Superior temporal gyrus (tissue), 1 donor: ENCODE measurements at regions not wholly inside any gene's neighbourhood (a gene's known extent, or its start where the extent isn't known, plus 50 kb on each side); places are given as distances from the start of the nearest gene placed in this dataset.

ENCODE experiments used
- DNase-seq: peaks from one replicate; pipeline ENCODE4 v3.0.0-alpha.2; 2016; ENCODE audit errors: extremely low spot score

DNA sequence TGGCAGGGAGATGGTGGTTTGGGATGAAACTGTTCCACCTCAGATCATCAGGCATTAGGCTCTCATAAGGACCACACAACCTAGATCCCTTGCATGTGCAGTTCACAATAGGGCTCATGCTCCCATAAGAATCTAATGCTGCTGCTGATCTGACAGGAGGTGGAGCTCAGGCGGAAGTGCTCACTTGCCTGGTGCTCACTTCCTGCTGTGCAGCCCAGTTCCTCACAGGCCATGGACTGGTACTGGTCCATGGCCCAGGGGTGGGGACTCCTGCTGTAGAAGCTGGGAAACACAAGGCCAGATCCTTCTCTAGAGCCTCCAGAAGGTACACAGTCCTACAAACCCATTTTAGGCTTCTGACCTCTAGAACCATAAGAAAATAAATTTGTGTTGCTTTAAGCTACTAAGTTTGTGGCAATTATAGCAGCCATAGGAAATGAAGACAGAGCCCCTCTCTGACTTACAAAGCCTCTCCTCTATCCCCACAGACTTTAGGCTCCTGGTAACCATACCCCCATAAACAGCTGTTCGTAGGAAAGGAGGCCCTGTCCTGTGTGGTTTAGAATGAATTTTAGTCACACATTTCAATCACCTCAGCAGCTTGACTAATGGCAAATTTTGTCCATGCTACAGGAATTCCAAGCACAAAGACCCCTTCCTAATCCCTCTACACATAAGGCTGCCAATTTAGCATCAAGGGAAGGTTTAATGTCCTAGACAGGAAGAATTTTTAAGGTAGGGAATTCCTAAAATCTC is 206.1 kb upstream of the PHYHIPL start:
- DNase-seq, result no peak

DNA sequence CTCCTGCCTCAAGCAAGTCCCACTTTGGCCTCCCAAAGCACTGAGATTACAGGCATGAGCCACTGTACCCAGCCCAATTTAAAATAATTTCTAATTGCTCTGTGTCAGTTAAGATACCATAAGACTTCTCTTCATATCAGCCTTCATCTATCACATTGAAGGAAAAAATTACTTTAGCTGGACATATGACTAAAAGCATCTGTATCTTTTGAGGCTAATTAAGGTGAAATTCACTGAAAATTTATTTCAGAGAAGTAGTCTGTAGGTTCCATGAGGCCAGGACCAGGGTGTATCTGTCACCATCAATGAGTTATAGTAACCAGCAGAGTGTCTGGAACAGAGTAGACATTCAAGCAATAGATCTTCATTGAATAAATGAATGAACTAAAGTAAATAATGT is 205.2 kb upstream of the PHYHIPL start:
- no peak for DNase-seq

DNA sequence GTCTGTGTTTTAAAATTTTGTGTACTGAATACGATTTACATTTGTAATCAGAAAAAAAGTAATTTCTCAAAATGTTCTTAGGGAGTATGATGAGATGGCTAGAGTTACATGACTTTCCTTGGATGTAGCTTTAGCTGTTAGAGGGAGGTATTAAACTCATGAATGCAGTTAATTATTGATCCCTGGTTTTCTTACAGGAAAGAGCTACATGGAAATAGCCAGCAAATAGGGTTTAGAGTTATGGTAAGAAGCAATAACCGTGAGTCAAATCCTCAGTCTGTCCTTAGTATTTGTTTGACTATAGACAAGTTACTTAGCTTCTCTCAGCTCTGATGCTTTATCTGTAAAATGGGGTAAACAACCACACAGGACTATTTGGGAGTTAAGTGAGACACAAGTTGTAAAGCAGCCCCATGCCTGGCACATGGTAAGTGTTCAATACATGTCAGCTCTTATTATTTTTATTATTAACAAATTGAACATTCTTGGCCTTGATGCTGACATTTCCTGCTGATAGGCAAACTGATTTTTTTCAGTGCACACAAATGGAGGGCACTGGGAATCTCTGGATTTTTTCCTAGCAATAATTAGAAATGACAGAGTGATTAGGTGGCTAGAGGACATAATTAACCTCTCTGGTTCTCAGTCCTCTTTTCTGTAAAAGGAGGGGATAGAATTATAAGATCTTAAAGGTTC is 204.5 kb upstream of the PHYHIPL start:
- DNase-seq, result no peak

DNA sequence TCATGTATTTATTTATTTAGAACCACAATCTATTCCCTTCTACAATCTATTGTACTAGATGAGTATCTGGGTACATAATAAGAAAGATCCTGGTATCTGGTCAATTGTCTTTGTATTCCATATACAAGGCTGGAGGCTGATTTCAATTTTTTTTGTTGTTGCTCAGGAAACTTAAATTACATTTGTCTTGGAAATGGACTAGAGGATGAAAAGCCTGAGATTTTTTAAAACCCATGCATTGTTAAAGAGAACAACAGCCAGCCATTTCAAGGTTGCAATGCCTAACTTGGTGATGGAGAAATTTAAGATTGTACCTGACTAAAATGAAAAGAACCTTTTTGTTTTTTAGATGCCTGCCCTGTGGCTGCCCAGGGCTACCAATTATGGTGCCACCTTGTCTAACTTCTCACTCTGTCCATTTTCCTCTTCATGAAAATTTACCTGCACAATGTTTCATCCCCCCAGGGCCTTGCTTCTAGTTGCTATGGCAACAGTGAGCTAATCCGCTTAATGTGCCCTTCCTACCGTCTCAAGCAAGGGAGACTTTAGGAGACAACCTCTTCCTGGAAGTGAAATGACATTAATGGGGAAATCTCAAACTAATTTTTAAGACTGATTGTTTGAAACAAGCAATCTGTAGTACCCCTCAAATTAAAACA is 203.7 kb upstream of the PHYHIPL start:
- peak; percentile 48 for DNase-seq

DNA sequence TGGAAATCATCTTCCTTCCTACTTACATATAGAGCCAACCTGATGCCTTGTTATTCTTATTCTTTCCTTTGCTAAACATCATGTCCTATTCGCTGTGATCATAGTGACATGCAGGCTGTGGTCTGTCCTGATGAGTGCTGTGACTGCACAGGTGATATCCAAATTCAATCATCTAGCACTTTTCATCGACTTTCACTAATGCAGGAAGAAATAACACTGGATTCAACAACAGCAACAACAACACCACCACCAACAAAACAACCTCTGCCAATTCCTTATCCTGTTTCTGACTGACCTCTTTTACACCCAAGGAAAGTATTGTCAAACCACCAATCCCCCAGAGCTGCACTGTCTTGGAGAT is 203.2 kb upstream of the PHYHIPL start:
- DNase-seq, result no peak

DNA sequence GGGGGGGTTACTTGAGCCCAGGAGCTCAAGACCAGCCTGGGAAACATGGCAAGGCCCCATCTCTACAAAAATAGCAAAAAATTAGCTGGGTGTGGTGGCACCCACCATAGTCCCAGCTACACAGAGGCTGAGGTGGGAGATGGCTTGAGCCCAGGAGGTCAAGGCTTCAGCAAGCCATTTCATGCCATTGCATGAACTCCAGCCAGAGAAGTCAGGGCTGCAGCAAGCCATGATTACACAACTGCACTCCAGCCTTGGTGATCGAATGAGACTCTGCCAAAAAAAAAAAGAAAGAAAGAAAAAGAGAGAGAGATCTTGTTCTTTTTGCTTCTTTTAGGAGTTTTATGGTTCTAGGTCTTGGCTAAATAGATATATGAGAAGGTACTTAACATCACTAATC is 200.2 kb upstream of the PHYHIPL start:
- no peak for DNase-seq

DNA sequence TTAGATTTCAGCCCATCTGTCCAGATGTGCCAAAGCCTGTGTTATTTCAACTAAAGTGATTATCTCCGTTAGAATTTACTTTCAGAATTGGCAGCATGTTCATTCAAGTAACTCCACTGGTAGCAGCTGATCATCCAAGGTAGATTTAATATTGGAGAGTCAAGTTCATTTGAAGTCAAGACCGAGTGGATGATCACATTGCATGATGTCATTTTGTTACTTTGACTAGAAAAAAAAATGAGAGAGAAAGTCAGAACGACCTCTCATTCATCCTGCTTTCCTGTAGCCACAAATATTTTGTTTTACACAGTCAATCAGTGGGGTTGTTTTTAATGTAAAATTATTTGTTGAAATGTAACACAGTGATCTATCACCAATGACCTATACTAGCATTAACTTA is 196.7 kb upstream of the PHYHIPL start:
- no peak for DNase-seq

DNA sequence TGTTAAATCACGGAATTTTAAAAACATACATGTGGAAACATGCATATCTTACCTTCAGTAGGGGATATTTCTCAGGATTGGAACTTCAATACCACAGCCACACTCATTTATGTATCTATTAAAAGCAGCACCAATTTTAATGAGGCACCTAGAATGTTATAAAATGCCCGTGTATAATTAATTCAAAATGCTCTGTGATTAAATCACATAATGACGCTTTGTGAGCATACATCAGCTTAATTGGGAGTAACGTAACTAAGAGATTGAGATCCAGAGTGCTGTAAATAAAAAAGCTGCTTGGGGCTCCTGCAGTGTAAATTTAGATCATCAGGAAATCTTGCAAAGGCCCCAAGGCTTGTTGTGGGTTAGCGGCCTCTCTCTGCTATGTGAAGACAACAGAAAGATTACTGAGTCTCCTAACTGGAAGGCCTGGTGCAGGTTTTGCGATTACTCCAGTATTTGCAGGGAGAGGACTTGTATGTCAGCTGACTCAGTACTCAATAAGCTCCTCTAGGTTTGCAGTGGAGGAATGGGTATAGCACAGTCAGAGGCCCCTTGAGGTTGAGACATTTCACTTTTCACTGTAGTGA is 195.5 kb upstream of the PHYHIPL start:
- peak; percentile 54 for DNase-seq

DNA sequence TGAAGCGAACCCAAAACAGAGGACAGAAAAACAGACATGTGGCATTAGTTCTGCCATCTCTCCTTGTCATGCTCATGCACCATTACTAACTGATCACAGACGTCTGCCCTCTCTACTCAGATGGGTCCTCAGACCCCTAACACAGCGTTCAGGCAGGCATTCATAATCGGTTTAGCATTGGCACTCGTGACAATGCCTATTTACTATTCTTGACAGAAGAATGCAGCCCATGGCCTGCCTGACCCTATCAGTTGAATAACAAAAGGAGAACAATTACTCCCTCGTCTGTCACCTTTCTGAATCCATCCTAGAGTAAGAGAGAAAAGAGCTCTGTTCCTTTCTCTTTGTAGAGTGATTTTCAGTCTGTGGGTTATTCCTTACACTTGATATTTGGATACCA is 194.6 kb upstream of the PHYHIPL start:
- no peak for DNase-seq

DNA sequence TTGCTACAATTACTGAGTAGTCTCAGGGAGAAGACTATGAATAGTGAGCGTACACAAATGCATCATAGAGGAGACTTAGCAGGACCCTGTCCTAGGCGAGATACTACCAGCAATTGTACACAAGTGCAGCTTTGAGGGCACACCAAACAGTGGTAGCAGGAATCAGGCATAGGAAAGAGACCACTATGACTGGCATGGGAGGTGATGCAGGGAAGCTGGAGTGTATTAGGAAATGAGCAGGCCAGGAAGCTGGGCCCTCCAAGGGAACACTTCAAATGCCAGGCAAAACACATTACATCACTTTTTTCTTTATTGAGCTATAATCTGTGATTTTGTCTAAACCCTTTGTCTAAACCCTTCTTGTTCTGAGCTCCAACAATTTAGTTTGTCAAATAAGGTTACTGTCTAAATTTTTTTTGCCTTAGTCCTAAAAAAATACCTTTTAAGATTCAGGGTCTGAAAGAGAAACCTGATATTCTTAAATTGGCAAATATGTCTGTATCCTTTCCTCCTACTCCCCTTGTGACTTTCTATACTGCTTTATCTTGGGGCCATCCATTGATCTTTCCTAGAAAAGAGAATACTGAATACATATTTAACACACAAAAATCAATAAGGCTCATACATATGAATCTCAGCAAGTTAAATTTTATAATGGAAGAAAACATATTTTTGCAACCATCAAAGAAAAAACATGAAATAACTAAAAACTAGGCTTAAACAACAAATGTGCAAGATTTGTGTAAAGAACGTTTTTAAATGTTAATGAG is 193.8 kb upstream of the PHYHIPL start:
- DNase-seq, result no peak

DNA sequence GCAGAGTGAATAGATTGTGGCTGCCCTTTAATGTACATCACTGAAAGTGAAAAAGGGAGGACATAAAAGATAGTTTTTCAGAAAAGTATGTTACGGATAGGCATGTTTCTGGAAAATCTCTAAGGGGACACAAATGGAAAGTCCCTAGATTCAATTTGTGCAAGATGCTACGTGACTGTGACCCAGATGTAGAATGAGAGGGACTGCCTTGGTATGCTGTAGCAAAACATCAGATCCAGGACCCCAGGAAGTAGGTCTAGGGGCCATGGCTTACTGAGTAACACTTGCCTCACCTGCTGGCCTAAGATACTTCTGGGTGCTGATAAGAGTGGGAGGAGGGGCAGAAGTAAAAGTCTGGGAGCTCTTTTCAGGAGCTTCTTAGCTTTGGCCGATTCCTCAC is 191.2 kb upstream of the PHYHIPL start:
- DNase-seq, result no peak

DNA sequence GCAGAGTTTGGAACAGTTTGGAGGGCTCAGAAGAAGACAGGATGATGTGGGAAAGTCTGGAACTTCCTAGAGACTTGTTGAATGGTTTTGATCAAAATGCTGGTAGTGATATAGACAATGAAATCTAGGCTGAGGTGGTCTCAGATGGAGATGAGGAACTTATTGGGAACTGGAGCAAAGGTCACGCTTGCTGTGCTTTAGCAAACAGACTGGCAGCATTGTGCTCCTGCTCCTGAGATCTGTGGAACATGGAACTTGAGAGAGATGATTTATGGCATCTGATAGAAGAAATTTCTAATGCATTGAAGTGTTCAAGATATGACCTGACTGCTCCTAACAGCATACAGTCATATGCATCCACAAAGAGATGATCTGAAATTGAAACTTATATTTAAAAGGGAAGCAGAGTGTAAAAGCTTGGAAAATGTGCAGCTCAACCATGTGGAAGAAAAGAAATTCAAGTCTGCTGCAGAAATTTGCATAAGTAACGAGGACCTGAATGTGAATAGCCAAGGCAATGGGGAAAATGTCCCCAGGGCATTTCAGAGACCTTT is 186.9 kb upstream of the PHYHIPL start:
- DNase-seq, result no peak

DNA sequence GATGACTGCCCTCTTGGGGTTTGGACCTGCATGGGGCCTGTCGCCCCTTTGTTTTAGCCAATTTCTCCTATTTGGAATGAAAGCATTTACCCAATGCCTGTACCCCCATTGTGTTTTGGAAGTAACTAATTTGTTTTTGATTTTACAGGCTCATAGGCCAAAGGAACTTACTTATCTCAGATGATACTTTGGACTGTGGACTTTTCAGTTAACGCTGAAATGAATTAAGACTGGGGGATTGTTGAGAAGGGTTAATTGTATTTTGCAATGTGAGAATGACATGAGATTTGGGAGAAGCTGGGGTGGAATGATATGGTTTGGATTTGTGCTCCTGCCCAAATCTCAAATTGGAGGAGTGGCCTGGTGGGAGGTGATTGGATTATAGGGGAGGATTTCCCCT is 185.8 kb upstream of the PHYHIPL start:
- no peak for DNase-seq

DNA sequence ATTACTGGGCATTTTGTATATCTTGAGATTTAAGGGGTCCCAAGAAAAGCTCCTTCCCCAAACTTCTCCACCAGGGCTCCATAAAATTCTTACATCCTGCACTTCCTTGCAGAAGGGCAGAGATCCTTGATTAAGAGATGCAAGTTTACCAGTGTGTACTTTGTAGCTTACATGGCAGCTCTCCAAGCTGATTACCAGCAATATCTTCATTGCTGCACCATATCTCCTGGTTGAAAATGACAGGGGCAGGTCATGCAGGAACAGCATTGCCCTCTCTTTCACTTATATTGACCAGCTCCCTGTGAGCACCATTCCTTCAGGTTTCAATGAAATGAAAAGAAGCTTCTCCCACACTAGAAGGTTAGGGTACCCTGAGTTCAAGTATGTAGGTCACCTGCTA is 184.6 kb upstream of the PHYHIPL start:
- no peak for DNase-seq

DNA sequence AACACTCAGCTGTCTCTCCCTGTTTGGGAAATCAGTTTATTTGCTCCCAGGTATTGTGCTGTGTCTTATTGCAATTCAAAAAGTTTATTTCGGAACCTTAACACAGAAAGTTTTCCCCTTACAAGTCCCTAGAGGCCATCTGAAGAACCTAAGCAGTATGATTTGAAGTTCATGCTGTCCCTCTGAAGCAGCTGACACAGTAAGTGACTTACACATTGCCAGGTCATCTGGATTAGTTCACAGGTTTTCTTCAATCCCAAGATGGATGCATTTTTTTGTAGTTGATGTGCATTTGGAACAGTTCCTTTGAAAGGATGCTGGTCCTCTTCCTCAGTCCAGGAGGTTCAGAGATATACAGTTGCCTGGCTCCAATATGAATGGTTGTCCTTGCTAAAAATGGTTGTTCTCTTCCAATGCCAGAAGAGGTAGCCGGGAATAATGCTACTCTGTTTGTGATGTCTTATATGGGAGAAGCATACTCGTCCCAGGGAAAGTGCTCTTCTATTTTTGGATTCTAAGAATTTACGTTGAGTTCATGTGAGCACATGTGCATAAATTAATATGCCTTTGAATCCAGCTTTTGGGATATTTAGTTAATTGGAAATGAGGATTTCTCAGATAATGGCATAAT is 183.5 kb upstream of the PHYHIPL start:
- peak; percentile 83 for DNase-seq

DNA sequence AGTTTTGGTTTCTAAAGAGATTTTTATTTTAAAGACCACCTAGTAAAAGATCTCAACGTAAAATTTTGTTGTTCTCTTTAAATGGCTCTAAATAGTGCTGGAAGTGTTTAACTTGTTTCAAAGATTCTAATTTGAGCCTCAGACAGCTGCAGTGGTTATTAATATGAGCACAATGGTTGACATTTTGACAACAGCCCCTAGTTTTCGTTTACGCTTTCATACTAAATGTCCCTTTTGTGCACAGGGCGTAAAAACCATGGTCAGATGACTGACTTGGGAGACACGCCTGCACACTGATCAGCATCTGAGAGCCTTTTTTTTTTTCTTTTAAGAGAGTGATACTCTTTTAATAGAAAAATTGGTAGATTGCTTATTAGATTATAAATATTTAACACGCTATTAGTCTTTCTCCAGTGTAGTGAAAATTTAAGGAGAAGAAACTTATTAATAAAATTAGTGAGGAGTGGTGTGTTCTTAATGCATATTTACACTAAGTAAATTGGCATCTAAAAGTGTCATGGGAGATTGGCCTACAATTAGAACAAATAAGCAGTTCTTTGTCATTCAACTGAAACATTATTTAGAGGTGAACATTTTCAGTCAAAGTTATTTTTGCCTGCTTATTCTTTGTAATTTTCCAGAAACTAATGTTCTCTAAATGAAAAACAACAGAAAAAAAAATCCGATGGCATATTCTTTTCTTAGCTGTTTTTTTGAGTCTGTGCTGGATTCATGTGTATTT is 182.8 kb upstream of the PHYHIPL start:
- DNase-seq, result peak; percentile 95

DNA sequence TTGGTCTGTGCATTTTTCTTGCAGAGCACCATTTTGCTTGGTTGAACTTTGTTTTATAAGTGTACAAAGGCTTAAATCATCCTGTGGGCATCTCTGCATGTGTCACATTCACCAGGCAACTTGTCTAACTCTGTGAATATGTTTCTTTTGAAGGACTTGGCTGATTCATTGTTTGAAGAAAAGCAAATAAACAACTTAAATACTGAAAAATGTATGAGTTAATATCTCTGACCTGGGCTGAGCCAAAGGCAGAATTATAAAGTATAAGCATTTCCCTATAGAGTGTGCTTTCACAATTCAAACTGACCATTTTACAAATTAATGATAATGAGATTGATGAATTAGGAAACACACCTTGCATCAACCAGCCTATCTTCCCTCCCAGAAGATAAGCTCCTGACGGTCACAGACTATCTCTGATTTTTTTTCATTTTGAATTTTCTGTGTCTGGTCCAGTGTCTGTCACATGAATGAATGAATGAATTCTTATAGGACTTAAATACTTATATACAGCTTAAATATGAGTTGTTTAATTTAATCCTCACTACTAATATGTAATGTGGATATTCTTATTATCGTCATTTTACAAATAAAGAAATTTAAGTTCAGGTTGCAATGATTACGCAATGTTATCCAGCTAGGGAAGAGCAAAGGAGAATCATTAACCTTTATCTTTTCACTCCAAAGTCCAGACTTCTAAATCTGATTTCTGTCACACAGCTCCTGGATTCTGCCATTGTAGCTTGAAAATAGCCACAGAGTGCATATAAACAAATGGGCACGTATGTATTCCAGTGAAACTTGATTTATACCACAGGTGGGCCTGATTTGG is 182.0 kb upstream of the PHYHIPL start:
- no peak for DNase-seq

DNA sequence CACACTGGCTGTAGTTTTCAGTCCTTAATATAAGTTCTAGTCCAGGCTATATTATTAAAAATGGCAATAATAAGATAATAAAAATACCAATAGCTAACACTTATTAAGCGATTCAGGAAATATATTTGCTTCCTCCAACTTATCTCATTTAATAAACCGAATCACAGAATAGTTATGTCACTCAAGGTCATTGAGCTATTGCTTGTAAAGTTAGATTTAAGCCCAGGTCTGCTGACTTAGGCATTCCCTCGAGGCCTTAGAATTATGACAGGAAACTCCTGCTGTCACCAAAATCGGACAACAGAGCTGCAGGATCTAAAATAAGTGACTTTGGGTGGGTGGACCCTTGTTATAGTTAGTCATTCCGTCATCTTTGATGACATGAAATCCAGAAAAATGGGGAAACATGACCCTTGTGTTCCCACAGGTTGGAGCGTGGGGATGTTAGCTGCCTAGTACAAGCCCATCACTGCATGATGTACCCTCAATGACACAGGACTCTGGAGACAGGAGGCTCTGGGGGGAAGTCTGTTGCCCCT is 181.3 kb upstream of the PHYHIPL start:
- no peak for DNase-seq

DNA sequence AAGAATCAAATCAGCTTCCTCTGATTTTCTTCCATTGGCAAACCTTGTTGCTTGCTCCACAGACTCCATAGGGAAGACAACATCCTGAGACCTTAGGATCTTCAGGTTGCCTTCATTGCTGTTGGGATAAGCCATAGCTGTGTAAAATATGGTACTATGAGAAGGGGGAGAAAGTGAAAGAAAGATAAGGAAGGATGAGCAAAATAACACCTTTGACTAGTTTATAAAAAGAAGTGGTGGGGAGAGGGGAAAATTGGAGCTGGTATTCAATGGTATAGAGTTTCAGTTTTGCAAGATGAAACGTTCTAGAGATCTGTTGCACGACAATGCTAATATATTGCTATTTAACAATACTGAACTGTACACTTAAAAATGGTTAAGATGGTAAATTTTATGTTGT is 180.4 kb upstream of the PHYHIPL start:
- no peak for DNase-seq
